Osteocyte (in vitro differentiated cells): ENCODE measurements at regions not wholly inside any gene's neighbourhood (a gene's known extent, or its start where the extent isn't known, plus 50 kb on each side); places are given as distances from the start of the nearest gene placed in this dataset.

Experiments used
- DNase-seq: peaks from one replicate; pipeline ENCODE4 v3.0.0; 2021; ENCODE audit warnings: mixed read lengths; ENCODE audit not compliant: unreplicated experiment; ENCODE audit errors: extremely low spot score
- H3K27ac Mint-ChIP-seq: one replicate; pipeline ENCODE4 v1.8.0; 2021; ENCODE audit warnings: mild to moderate bottlenecking, mixed read lengths; ENCODE audit not compliant: unreplicated experiment
- H3K27me3 Mint-ChIP-seq: one replicate; pipeline ENCODE4 v1.8.0; 2021; ENCODE audit warnings: mixed read lengths; ENCODE audit not compliant: unreplicated experiment
- H3K36me3 Mint-ChIP-seq: one replicate; pipeline ENCODE4 v1.8.0; 2021; ENCODE audit warnings: mixed read lengths; ENCODE audit not compliant: unreplicated experiment
- H3K4me1 Mint-ChIP-seq: one replicate; pipeline ENCODE4 v1.8.0; 2021; ENCODE audit warnings: mixed read lengths; ENCODE audit not compliant: unreplicated experiment
- H3K4me3 Mint-ChIP-seq: one replicate; pipeline ENCODE4 v1.8.0; 2021; ENCODE audit warnings: mild to moderate bottlenecking, moderate library complexity, mixed read lengths; ENCODE audit not compliant: unreplicated experiment
- H3K9me3 Mint-ChIP-seq: one replicate; pipeline ENCODE4 v1.8.0; 2021; ENCODE audit warnings: mixed read lengths; ENCODE audit not compliant: unreplicated experiment
- CTCF ChIP-seq: fragments of 200-600 bp; sonication (generic); IDR thresholded peaks from 2 replicates; pipeline ENCODE4 v1.5.0; 2021; ENCODE audit warnings: antibody characterized with exemption, mild to moderate bottlenecking, moderate library complexity

- no peak for DNase-seq
- no peak for TF ChIP-seq CTCF
- Mint-ChIP-seq H3K27me3 (peaks cover 18% of the 10 kb centered on the region), H3K27ac (no peak overlapping the region), H3K4me3 (no peak overlapping the region), H3K36me3 (no peaks in the 10 kb centered on the region), H3K4me1 (no peaks in the 10 kb centered on the region), H3K9me3 (no peaks in the 10 kb centered on the region)
Observed at GRCh38 chr3:161644891-161645635, 148.5 kb downstream of the OTOL1 start.

- TF ChIP-seq CTCF = no peak
- Mint-ChIP-seq H3K27me3 (peaks cover 11% of the 10 kb centered on the region), H3K4me3 (no peak overlapping the region), H3K4me1 (no peaks in the 10 kb centered on the region), H3K27ac (no peak overlapping the region), H3K36me3 (no peaks in the 10 kb centered on the region), H3K9me3 (no peaks in the 10 kb centered on the region)
- DNase-seq = no peak
Observed at GRCh38 chr3:161647936-161648470, 151.4 kb downstream of the OTOL1 start.

- Mint-ChIP-seq H3K27me3 (peaks cover 11% of the 10 kb centered on the region), H3K4me1 (no peaks in the 10 kb centered on the region), H3K4me3 (no peak overlapping the region), H3K36me3 (no peaks in the 10 kb centered on the region), H3K27ac (no peak overlapping the region), H3K9me3 (no peaks in the 10 kb centered on the region)
- DNase-seq = no peak
- no peak for TF ChIP-seq CTCF
Observed at GRCh38 chr3:161649900-161650484, 153.4 kb downstream of the OTOL1 start.

- Mint-ChIP-seq H3K27ac (no peak overlapping the region), H3K4me3 (no peak overlapping the region), H3K4me1 (no peaks in the 10 kb centered on the region), H3K9me3 (no peaks in the 10 kb centered on the region), H3K27me3 (peaks cover 16% of the 10 kb centered on the region), H3K36me3 (no peaks in the 10 kb centered on the region)
- no peak for DNase-seq
- TF ChIP-seq CTCF = no peak
Observed at GRCh38 chr3:161657786-161658185, 161.2 kb downstream of the OTOL1 start.

GRCh38 chr3:161671141-161671540, 174.5 kb downstream of the OTOL1 start:
- Mint-ChIP-seq H3K4me3 (no peak overlapping the region), H3K9me3 (peaks cover 11% of the 10 kb centered on the region), H3K27me3 (no peaks in the 10 kb centered on the region), H3K27ac (no peak overlapping the region), H3K4me1 (no peaks in the 10 kb centered on the region), H3K36me3 (no peaks in the 10 kb centered on the region)
- no peak for DNase-seq
- TF ChIP-seq CTCF = no peak
